ENCODE measurements at regions not wholly inside any gene's neighbourhood (a gene's known extent, or its start where the extent isn't known, plus 50 kb on each side); places are given as distances from the start of the nearest gene placed in this dataset.

DNA sequence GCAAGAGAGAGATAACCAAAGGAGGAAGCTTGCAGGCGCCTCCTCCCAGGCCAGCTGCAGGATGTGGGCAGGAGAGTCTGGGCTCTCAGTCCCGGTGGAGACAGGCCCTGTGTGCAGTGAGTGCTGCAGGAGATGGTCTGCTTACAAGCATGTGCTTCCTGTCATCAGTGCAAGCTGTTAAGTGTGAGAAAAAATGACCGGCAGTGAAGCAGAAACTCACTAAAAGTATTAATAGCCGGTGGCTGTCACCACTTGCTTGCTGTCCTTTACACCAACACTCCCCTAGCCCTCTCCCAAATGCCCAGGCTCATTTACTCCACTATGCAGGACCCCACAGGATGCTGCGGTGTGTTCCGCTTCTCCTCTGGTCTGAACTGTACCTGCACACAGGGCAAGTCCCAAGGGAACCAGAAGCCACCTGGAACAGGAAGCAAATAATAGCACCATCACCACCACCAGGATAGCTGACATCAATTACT, 435.6 kb upstream of the HS6ST1 start:
- dilution Hi-C loops (cut with MboI; ENCODE audit: extremely low pct_ligation_motif_present, low sequenced_read_pairs) = no loop called here
- BruUV-seq (replicated peaks) = no TSS peak

DNA sequence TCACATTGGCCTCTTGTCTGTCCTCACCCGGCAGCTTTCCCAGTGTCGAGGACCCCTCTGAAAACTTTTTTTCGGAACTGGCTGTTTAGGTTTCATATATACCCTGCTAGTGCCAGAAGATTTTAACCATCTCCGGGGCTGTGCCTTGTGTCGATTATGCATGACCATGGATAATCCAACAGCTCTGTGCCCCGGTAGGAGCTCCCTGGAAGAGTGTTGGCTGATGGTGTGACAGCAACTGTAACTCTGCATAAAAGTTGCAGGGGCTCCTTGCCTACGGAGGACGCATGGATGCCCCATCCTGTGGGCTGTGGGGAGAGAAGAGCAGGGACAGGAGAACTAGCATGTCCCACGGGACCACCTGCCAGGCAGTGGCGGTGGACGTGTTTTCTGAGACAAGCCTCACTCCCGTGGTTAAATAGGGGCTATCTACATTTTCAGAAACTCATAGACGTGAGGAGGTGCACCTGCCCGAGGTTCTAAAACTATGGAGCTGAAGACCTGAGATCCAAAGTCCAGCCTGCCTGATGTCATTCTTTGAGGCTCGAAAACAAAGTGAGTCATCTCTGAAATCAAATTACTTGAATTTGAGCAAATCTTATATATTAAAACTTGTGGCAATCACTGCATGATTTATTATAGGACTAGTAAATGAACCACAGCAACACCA, 437.2 kb upstream of the HS6ST1 start:
- Histone ChIP-seq H3K9ac (replicated peaks; ENCODE audit: extremely low read depth, insufficient read depth, low read length) (no peak overlapping the region), H3K79me2 (ENCODE audit: control insufficient read depth, insufficient read depth, low read length) (no peaks in the 10 kb centered on the region), H3K9me1 (replicated peaks; ENCODE audit: control insufficient read depth, extremely low read depth, insufficient read depth, low read length) (no peaks in the 10 kb centered on the region), H2AFZ (ENCODE audit: low read depth, low read length) (no peak overlapping the region), H3K4me1 (ENCODE audit: control insufficient read depth, extremely low read depth, insufficient read depth, low read length) (no peaks in the 10 kb centered on the region), H3K27ac (ENCODE audit: insufficient read depth, low read depth, low read length) (no peak overlapping the region), H3K4me2 (ENCODE audit: insufficient read depth, low read length) (no peak overlapping the region), H3K27me3 (ENCODE audit: control insufficient read depth in 2 of 2, insufficient read depth in 2 of 2, low read length in 2 of 2) (no peaks in the 10 kb centered on the region), H3K36me3 (ENCODE audit: control insufficient read depth in 2 of 2, extremely low read depth in 1 of 2, insufficient read depth in 2 of 2, low read length in 2 of 2) (no peaks in the 10 kb centered on the region), H3K4me3 (replicated peaks in 1 of 3; ENCODE audit: insufficient read depth in 1 of 3, low read depth in 1 of 3, low read length in 3 of 3) (no peak overlapping the region), H4K20me1 (replicated peaks; ENCODE audit: control insufficient read depth, extremely low read depth, insufficient read depth, low read length) (no peaks in the 10 kb centered on the region), H3K9me3 (replicated peaks; ENCODE audit: control insufficient read depth, insufficient read depth, low read length) (no peaks in the 10 kb centered on the region)
- BruUV-seq (replicated peaks) = no TSS peak
- FAIRE-seq = no peak
- no peak for DNase-seq (ENCODE audit: low read depth, low spot score)
- intact Hi-C loops (cut with micrococcal nuclease) = loop anchor here (1.0 to 5.0 kb wide), 4 partner anchors 434 to 1166 kb away; no protein-coding TSS in a partner anchor
- ChIA-PET CTCF (interaction anchor here (1.0 kb wide), 1 partner anchor 19 kb away, joined by 3 read pairs; no protein-coding TSS in a partner anchor), POLR2A (no interaction called here)
- dilution Hi-C loops (cut with MboI; ENCODE audit: extremely low pct_ligation_motif_present, low sequenced_read_pairs) = no loop called here
- TF ChIP-seq, protein P1, sequence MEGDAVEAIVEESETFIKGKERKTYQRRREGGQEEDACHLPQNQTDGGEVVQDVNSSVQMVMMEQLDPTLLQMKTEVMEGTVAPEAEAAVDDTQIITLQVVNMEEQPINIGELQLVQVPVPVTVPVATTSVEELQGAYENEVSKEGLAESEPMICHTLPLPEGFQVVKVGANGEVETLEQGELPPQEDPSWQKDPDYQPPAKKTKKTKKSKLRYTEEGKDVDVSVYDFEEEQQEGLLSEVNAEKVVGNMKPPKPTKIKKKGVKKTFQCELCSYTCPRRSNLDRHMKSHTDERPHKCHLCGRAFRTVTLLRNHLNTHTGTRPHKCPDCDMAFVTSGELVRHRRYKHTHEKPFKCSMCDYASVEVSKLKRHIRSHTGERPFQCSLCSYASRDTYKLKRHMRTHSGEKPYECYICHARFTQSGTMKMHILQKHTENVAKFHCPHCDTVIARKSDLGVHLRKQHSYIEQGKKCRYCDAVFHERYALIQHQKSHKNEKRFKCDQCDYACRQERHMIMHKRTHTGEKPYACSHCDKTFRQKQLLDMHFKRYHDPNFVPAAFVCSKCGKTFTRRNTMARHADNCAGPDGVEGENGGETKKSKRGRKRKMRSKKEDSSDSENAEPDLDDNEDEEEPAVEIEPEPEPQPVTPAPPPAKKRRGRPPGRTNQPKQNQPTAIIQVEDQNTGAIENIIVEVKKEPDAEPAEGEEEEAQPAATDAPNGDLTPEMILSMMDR (IDR thresholded peaks at IDR 0.05; ENCODE audit: extremely low read depth in 1 of 2, insufficient read depth in 1 of 2, low read depth in 1 of 2, low read length in 2 of 2) = no peak
- no peak for TF ChIP-seq MYC (IDR thresholded peaks at IDR 0.05; ENCODE audit: low read depth, low read length)
- no peak for TF ChIP-seq JUN (IDR thresholded peaks at IDR 0.05; ENCODE audit: borderline replicate concordance, insufficient read depth, insufficient read length, low read depth)
- no peak for TF ChIP-seq POLR2AphosphoS5 (IDR thresholded peaks at IDR 0.05; ENCODE audit: insufficient read depth, low read depth, low read length)
- TF ChIP-seq, protein P2, sequence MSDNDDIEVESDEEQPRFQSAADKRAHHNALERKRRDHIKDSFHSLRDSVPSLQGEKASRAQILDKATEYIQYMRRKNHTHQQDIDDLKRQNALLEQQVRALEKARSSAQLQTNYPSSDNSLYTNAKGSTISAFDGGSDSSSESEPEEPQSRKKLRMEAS (IDR thresholded peaks at IDR 0.05; ENCODE audit: insufficient read depth, insufficient read length) = no peak
- no peak for TF ChIP-seq GATA2 (IDR thresholded peaks at IDR 0.05; ENCODE audit: insufficient read depth, insufficient read length, low read depth, low read length)
- TF ChIP-seq FOS (IDR thresholded peaks at IDR 0.05; ENCODE audit: borderline replicate concordance, insufficient read depth, low read length) = no peak
- TF ChIP-seq POLR2A (IDR thresholded peaks at IDR 0.05; ENCODE audit: low read depth, low read length) = no peak
- TF ChIP-seq EZH2 (IDR thresholded peaks at IDR 0.05; ENCODE audit: borderline replicate concordance, low read depth, low read length, severe bottlenecking) = no peak

More for the DNA sequence above, 435.6 kb upstream of the HS6ST1 start:
- Histone ChIP-seq H3K9ac (replicated peaks; ENCODE audit: extremely low read depth, insufficient read depth, low read length) (no peak overlapping the region), H3K9me1 (replicated peaks; ENCODE audit: control insufficient read depth, extremely low read depth, insufficient read depth, low read length) (no peaks in the 10 kb centered on the region), H4K20me1 (replicated peaks; ENCODE audit: control insufficient read depth, extremely low read depth, insufficient read depth, low read length) (no peaks in the 10 kb centered on the region), H3K27me3 (ENCODE audit: control insufficient read depth in 2 of 2, insufficient read depth in 2 of 2, low read length in 2 of 2) (no peaks in the 10 kb centered on the region), H3K4me3 (replicated peaks in 1 of 3; ENCODE audit: insufficient read depth in 1 of 3, low read depth in 1 of 3, low read length in 3 of 3) (no peak overlapping the region), H2AFZ (ENCODE audit: low read depth, low read length) (no peak overlapping the region), H3K36me3 (ENCODE audit: control insufficient read depth in 2 of 2, extremely low read depth in 1 of 2, insufficient read depth in 2 of 2, low read length in 2 of 2) (no peaks in the 10 kb centered on the region), H3K4me1 (ENCODE audit: control insufficient read depth, extremely low read depth, insufficient read depth, low read length) (no peaks in the 10 kb centered on the region), H3K4me2 (ENCODE audit: insufficient read depth, low read length) (no peak overlapping the region), H3K27ac (ENCODE audit: insufficient read depth, low read depth, low read length) (no peak overlapping the region), H3K9me3 (replicated peaks; ENCODE audit: control insufficient read depth, insufficient read depth, low read length) (no peaks in the 10 kb centered on the region), H3K79me2 (ENCODE audit: control insufficient read depth, insufficient read depth, low read length) (no peaks in the 10 kb centered on the region)
- no peak for TF ChIP-seq GATA2 (IDR thresholded peaks at IDR 0.05; ENCODE audit: insufficient read depth, insufficient read length, low read depth, low read length)
- no peak for TF ChIP-seq POLR2AphosphoS5 (IDR thresholded peaks at IDR 0.05; ENCODE audit: insufficient read depth, low read depth, low read length)
- DNase-seq (ENCODE audit: low read depth, low spot score) (no peak), FAIRE-seq (no peak)
- ChIA-PET CTCF (interaction anchor here (1.1 kb wide), 1 partner anchor 691 kb away, joined by 6 read pairs; no protein-coding TSS in a partner anchor), POLR2A (no interaction called here)
- intact Hi-C loops (cut with micrococcal nuclease) = loop anchor here (2.0 kb wide), 1 partner anchor 573 kb away; no protein-coding TSS in a partner anchor
